GM12872 (cell line): ENCODE measurements at regions not wholly inside any gene's neighbourhood (a gene's known extent, or its start where the extent isn't known, plus 50 kb on each side); places are given as distances from the start of the nearest gene placed in this dataset.

ENCODE experiments used
- TF ChIP-seq, protein P1 (sequence below): IDR thresholded peaks from 3 replicates; pipeline ENCODE4 v1.5.1; 2011; ENCODE audit warnings: low read depth, mild to moderate bottlenecking, low read length, moderate library complexity; ENCODE audit not compliant: insufficient read depth

DNA sequence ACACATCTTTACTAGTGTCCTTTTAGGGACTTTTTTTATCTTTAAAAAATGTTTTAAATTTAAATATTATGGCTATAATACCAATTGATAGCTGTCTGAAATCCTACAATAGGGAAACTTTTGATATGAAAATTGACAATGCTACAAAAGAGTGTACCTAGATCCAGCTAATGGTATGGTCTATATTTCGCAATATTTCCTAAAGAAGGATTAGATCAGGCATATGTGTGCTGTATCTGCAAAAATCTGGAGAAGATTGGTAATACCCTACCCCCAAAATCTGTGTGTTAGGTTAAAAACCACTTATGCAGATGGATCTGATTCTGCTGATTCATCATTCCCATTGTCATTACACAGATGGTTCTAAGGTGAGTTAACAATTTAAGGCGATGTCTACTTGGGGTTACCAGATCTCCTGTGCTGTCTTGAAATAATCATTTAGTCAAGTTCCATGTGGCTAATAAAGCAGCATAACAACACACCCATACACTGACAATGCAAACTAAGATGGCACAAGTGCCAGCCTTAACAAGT lies 137.1 kb downstream of the GASK1B start:
- TF ChIP-seq, protein P1, sequence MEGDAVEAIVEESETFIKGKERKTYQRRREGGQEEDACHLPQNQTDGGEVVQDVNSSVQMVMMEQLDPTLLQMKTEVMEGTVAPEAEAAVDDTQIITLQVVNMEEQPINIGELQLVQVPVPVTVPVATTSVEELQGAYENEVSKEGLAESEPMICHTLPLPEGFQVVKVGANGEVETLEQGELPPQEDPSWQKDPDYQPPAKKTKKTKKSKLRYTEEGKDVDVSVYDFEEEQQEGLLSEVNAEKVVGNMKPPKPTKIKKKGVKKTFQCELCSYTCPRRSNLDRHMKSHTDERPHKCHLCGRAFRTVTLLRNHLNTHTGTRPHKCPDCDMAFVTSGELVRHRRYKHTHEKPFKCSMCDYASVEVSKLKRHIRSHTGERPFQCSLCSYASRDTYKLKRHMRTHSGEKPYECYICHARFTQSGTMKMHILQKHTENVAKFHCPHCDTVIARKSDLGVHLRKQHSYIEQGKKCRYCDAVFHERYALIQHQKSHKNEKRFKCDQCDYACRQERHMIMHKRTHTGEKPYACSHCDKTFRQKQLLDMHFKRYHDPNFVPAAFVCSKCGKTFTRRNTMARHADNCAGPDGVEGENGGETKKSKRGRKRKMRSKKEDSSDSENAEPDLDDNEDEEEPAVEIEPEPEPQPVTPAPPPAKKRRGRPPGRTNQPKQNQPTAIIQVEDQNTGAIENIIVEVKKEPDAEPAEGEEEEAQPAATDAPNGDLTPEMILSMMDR = no peak

GRCh38 chr4:158033416-158034120 lies 139.3 kb downstream of the GASK1B start:
- TF ChIP-seq, protein P1 = no peak

DNA sequence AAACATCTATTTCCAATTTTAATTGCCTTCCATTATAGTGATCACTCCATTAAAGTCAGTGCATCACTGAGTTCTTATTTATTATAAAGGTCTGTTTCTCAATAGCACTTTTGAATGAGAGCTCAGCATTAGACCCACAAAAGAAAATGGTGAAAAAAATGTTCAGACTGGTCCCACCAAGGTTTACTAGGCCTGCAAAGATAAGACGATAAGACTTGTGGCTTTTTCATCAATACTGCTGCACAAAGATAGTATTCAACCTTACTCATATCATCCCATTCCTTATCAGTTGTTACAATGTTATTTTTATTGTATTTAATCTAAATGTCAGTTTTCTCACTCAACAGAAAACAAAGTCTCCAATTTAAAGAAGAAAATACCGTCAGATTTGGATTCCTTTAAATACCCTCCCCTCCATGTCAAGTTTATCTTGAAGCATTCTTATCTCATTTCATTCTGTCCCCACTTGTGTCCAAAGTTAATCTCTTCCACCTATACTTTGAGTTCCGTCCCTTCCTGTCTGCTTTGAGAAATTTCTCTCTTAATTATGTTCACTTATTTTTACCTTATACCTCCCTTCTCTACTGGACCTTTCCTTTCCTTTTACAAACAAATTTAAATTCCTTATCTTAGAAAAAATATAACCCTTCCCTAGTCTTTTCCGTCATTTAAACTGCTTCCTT lies 140.0 kb downstream of the GASK1B start:
- TF ChIP-seq, protein P1 = no peak

- TF ChIP-seq, protein P1 = no peak
These were observed 147.7 kb downstream of the GASK1B start for GRCh38 chr4:158025131-158025530.

- TF ChIP-seq, protein P1 = no peak
These were observed 152.0 kb downstream of the GASK1B start for GRCh38 chr4:158020734-158021346.

- TF ChIP-seq, protein P1 = no peak
These were observed 152.6 kb downstream of the GASK1B start for GRCh38 chr4:158020176-158020575.

DNA sequence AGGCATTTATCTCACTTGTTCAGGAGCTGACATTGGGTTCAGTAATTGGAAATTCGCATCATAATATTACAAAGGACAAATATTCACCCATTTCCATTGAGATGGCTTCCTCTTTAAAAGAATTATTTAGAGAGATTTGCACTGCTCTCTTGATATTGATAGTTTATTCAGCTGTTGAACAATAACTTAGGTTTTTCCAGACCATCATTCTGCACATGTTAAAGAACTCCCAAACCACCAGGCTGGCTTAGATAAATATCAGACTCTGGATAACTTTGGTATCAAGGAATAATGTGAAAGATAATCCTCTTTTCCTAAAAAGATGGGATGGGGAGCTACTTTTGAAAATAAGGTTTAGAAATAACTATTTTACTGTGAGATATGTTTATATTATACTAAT lies 154.0 kb downstream of the GASK1B start:
- TF ChIP-seq, protein P1 = no peak
